OCI-LY7 (cell line): ENCODE measurements at regions not wholly inside any gene's neighbourhood (a gene's known extent, or its start where the extent isn't known, plus 50 kb on each side); places are given as distances from the start of the nearest gene placed in this dataset.

Experiments used
- EZH2phosphoT487 ChIP-seq: fragments of 200-600 bp; sonication (generic); IDR thresholded peaks from 2 replicates; pipeline ENCODE4 v1.6.1; 2018; ENCODE audit warnings: low read depth, borderline replicate concordance, mild to moderate bottlenecking, mixed run types, antibody characterized with exemption, low read length, moderate library complexity, mixed read lengths
- TF ChIP-seq, protein P1 (sequence below): fragments of 200-600 bp; sonication (generic); conservative IDR thresholded peaks from 2 replicates; pipeline ENCODE4 v1.5.1; 2014; ENCODE audit warnings: mild to moderate bottlenecking, antibody characterized with exemption, low read length, moderate library complexity, mixed read lengths

DNA sequence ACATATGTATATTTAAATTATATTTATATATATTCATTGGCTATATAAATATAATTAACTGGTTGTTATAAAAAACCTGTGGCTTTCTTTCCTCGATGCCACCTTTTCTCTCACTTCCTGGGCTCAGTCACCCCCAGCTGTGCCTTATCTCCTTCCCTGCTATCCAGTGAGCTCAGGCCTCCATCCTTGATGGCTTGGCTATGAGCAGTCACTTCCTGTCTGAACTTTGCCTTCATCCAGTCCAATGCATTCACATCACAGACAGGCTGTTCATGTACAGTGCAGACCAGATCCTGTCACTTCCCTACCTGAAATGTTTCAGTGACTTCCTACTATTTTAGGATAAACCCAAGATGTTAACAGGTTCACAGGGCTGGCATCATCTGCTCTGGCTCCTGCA is 115.3 kb upstream of the PRB2 start:
- TF ChIP-seq, protein P1, sequence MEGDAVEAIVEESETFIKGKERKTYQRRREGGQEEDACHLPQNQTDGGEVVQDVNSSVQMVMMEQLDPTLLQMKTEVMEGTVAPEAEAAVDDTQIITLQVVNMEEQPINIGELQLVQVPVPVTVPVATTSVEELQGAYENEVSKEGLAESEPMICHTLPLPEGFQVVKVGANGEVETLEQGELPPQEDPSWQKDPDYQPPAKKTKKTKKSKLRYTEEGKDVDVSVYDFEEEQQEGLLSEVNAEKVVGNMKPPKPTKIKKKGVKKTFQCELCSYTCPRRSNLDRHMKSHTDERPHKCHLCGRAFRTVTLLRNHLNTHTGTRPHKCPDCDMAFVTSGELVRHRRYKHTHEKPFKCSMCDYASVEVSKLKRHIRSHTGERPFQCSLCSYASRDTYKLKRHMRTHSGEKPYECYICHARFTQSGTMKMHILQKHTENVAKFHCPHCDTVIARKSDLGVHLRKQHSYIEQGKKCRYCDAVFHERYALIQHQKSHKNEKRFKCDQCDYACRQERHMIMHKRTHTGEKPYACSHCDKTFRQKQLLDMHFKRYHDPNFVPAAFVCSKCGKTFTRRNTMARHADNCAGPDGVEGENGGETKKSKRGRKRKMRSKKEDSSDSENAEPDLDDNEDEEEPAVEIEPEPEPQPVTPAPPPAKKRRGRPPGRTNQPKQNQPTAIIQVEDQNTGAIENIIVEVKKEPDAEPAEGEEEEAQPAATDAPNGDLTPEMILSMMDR, result no peak
- no peak for TF ChIP-seq EZH2phosphoT487
